ENCODE measurements at regions not wholly inside any gene's neighbourhood (a gene's known extent, or its start where the extent isn't known, plus 50 kb on each side); places are given as distances from the start of the nearest gene placed in this dataset.
A peak's percentile ranks its signal among the peaks of the same experiment; 100 is the strongest.
"Not testable (repeated sequence)": the region's sequence is repeated elsewhere in the genome, so short reads cannot be mapped to it uniquely, and the experiment has no call there.

DNA sequence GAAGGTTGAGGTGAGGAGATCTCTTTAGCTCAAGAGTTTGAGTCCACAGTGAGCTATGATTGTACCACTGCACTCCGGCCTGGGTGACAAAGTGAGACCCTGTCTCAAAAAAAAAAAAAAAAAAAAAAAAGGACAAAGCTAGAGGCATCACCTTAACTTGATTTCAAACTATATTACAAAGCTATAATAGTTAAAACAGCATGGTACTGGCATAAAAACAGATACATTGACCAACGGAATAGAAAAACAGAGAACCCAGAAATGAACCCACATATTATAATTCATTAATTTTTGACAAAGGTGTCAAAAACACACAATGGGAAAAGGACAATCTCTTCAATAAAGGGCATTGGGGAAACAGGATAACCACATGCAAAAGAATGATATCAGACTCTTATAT lies 50.8 kb upstream of the MBOAT1 start:
- no peak for DNase-seq

GRCh38 chr6:20265842-20266241 lies 53.6 kb upstream of the MBOAT1 start:
- no peak for DNase-seq

DNA sequence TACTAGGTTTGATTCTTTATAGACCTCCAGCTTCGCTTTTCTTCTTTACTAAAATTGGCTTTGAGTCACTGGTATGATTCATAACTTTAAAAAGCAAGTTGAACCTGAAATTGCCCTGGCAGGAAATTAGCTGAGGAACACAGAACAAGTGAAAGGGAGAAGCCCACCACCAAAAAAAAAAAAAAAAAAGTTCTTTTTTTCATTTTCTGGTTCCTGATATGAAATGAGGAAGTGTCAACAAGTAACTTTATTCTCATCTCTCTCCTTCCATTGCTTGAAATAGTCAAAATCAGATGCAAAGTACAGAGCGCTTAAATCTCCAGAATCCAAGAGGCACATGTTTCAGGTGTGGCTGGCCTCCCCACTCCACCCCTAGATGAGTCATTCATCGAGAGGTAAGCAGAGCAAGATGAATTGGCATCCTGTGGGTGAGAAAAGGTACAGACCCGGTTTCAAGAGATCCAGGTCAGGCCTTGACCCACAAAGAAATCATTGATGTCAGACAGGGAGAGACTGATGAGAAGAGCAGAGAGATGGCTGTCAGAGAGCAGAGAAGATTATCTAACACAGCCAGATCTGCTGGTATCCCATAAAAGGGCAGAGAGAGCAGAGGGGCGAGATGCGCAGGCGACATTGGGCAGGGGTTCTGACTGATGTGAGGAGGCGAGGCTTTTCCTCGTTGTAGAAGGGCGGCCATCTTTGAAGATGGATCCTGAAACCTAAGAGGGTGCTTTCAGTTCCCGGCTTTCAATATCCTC lies 54.8 kb upstream of the MBOAT1 start:
- DNase-seq: no peak

- DNase-seq: no peak
These were observed 56.9 kb upstream of the MBOAT1 start for GRCh38 chr6:20269181-20269580.

- no peak for DNase-seq
These were observed 59.5 kb upstream of the MBOAT1 start for GRCh38 chr6:20271818-20272217.

DNA sequence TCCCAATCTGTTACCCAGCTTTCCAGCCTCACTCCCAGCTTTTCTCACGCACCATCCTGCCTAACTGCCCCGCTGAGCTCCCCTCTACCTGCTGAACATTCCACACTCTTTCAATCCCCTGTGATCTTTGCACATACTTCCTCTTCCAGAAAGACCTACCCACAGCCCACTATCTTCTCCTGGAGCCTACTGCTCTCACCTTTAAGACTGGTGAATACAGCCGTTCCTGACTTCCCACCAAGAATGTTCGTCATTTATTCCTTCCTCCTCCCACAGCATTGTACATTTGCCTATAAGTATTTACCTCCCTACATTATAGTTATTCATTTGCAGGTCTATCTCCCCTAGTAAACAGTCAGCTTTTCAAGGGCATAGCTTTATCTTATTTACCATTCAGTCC lies 61.9 kb upstream of the MBOAT1 start:
- no peak for DNase-seq

- DNase-seq: not testable (repeated sequence)
These were observed 63.6 kb upstream of the MBOAT1 start for GRCh38 chr6:20275837-20276236.

DNA sequence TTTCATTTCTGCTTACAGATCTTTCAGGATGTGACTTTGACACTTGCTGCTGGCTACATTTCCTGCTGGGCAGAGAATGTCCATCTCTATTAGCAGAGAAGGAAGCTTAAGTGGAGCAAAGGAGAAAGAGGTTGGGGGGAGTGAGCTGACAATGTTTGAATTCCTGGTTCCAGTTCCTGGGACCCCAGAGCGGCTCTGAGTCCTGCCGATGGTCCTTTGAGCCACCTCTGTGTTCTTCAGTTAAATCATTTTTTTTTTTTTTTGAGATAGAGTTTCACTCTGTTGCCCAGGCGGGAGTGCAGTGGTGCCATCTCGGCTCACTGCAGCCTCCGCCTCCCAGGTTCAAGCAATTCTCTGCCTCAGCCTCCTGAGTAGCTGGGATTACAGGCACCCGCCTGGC lies 65.5 kb upstream of the MBOAT1 start:
- not testable (repeated sequence) for DNase-seq

- DNase-seq: no peak
These were observed 66.8 kb upstream of the MBOAT1 start for GRCh38 chr6:20279051-20279450.

DNA sequence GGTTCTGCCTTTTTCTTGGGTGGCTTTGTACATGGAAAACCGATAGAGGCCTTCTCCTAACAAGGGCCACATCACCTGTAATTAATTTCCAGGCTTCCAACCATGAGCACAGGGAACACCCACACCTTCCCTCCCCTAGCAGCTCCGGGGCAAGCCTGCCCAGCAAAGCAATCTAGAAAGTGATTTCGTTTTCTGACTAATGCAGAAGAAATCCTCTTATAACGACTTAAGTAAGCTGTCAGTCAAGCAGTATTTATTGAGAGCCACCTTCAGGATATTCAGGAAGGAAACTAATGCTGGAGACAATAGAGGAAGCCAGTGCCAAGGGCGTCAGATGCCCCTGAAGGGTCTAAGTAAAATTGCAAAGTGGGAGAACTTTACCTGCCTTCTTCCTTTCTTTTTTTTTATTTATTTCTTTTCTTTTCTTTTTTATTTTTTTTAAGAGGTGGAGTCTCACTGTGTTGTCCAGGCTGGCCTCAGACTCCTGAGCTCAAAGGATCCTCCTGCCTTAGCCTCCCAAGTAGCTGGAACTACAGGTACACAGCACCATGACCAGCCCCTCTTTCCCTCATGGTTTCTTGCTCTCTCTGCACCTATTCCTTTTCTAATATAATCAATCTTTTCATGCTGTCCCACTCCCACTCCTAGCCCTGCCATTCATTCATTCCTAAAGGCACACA lies 67.5 kb upstream of the MBOAT1 start:
- DNase-seq: no peak

DNA sequence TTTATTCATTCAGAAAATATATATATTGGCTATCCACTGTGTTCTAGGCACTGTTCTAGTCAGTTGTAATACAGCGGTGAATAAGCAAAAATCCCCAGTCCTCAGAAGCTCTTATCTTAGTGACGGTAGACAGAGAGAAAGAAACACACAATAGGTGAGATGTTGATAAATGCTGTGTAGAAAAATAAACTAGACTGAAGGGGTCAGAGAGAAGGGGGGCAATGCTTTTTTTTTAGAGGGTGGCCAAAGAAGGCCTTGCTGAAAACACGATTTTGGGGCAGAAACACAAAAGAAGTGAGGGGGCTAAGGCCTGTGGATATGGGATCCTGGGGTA lies 68.0 kb upstream of the MBOAT1 start:
- no peak for DNase-seq

- DNase-seq: no peak
These were observed 72.4 kb upstream of the MBOAT1 start for GRCh38 chr6:20284672-20285071.

DNA sequence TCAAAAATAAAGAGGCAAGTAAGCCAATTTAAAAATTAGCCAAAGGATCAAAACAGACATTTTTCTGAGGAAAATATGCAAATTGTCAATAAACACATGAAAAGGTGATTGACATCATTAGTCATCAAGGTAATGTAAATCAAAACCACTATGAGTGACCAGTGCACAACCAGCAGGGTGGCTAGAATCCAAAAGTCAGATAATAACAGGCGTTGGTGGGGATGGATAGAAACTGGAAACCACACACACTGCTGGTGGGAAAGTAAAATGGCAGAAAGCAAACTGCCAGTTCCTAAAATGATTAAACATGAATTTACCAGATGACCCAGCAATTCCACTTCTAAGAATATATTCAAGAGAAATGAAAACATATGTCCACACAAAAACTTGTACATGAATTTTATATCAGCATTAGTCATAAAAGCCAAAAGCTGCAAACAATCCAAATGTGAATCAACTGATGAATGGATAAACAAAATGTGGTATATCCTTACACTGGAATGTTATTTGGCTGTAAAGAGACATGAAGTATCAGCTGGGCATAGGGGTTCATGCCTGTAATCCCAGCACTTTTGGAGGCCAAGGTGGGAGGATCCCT lies 74.8 kb upstream of the MBOAT1 start:
- no peak for DNase-seq

GRCh38 chr6:20291764-20292580 lies 79.7 kb upstream of the MBOAT1 start:
- DNase-seq: peak; percentile 40

- no peak for DNase-seq
These were observed 80.6 kb upstream of the MBOAT1 start for GRCh38 chr6:20292905-20293304.

DNA sequence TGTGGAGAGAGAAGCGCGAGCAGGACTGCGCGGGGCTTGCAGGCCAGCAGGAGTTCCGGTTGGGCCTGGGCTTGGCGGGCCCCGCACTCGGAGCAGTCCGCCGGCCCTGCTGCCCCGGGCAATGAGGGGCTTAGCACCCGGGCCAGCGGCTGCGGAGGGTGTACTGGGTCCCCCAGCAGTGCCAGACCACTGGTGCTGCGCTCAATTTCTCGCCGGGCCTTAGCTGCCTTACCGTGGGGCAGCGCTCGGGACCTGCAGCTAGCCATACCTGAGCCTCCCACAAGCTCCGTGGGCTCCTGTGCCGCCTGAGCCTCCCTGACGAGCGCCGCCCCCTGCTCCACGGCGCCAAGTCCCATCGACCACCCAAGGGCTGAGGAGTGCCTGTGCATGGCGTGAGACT lies 89.0 kb upstream of the MBOAT1 start:
- DNase-seq: no peak

GRCh38 chr6:20302168-20302567 lies 89.9 kb upstream of the MBOAT1 start:
- no peak for DNase-seq

GRCh38 chr6:20302702-20303251 lies 90.5 kb upstream of the MBOAT1 start:
- no peak for DNase-seq

GRCh38 chr6:20306491-20306890 lies 94.2 kb upstream of the MBOAT1 start:
- DNase-seq: no peak

DNA sequence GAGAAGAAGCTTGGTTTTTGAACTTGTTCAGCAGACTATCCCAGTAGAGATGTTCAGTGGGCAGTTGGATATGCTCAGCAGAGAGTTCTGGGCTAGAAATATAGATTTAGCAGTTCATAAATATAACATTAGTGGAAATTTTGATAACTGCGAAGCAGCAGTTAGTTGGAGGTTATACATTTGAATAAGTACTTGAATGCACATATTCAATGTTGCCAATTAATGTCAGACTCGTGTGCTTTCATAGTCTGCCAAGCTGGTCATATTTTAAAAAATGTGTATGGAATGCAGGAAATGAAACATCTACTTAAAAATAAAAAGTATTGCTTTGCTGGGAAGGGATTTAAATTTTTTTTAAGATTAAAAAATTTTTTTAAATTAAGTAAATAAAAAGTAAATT lies 92.5 kb upstream of the E2F3 start:
- no peak for DNase-seq

- no peak for DNase-seq
These were observed 91.5 kb upstream of the E2F3 start for GRCh38 chr6:20310185-20310584.

DNA sequence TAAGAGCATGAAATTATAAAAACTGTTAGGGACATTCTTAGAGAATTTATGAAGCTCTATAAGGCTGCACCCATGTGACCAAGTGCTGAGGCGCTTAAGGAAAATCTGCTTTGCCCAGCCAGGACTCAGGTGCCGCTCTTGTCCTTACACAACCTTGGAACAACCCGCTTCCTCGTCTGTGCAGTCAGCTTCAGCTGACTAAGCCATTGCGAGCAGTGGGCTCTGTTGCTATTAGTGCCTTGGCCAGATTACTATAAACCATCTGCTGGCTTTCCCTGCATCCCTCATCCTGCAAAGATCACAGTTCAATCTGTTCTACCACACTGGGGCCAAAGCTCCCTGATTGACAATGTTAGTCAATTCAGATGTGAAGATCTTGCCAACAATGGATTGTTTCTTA lies 89.1 kb upstream of the E2F3 start:
- no peak for DNase-seq

- DNase-seq: no peak
These were observed 88.6 kb upstream of the E2F3 start for GRCh38 chr6:20313051-20313450.
